H1 (cell line): ENCODE measurements at regions not wholly inside any gene's neighbourhood (a gene's known extent, or its start where the extent isn't known, plus 50 kb on each side); places are given as distances from the start of the nearest gene placed in this dataset.

ENCODE experiments used
- CTCF ChIA-PET: fragments of 300-600 bp; sonication (Branson Sonifier 250); formaldehyde crosslinking; loops from one replicate; lab custom pipeline; 2021; ENCODE audit not compliant: partially characterized antibody; lab: Charles Lee
- POLR2A ChIA-PET: fragments of 300-600 bp; sonication (Branson Sonifier 250); formaldehyde crosslinking; loops from one replicate; lab custom pipeline; 2021; ENCODE audit warnings: inconsistent platforms; ENCODE audit not compliant: partially characterized antibody; lab: Charles Lee
- DNase-seq, 2 experiments: peaks; one replicate each; pipeline versions ENCODE4 v3.0.0 to v3.0.0-alpha.2; 2010 to 2022; ENCODE audit warnings: low spot score in 2 of 2, low read depth in 1 of 2, mixed read lengths in 1 of 2
- FAIRE-seq: peaks from 2 replicates; lab custom pipeline; 2011; peaks lifted over from hg19 to GRCh38; lab: Jason Lieb, UNC
- H2AFZ ChIP-seq: 2 replicates; pipeline ENCODE4 v1.8.1; 2012; ENCODE audit warnings: low read length, inconsistent platforms
- H2AK5ac ChIP-seq: 2 replicates; pipeline ENCODE4 v1.6.1; 2013; ENCODE audit warnings: low read depth, low read length
- H2BK120ac ChIP-seq: replicated peaks from 2 replicates; pipeline ENCODE3; 2013; ENCODE audit warnings: low read depth, low read length, inconsistent platforms
- H2BK12ac ChIP-seq: 2 replicates; pipeline ENCODE4 v1.6.1; 2013; ENCODE audit warnings: low read depth, low read length
- H2BK15ac ChIP-seq: 2 replicates; pipeline ENCODE4 v1.6.1; 2013; ENCODE audit warnings: low read length
- H2BK20ac ChIP-seq: 2 replicates; pipeline ENCODE4 v1.6.1; 2013; ENCODE audit warnings: low read length
- H2BK5ac ChIP-seq: 2 replicates; pipeline ENCODE4 v1.6.1; 2013; ENCODE audit warnings: low read depth, low read length
- H3K14ac ChIP-seq: 2 replicates; pipeline ENCODE4 v1.6.1; 2013; ENCODE audit warnings: inconsistent platforms; ENCODE audit not compliant: insufficient read length
- H3K18ac ChIP-seq: 2 replicates; pipeline ENCODE4 v1.6.1; 2013; ENCODE audit warnings: low read length; ENCODE audit errors: extremely low read depth
- H3K23ac ChIP-seq: 2 replicates; pipeline ENCODE4 v1.6.1; 2013; ENCODE audit warnings: inconsistent platforms; ENCODE audit not compliant: insufficient read length
- H3K23me2 ChIP-seq: 2 replicates; pipeline ENCODE4 v1.6.1; 2013; ENCODE audit warnings: low read depth, low read length
- H3K27ac ChIP-seq: 2 replicates; pipeline ENCODE4 v1.6.1; 2011; ENCODE audit warnings: low read depth, low read length, inconsistent platforms
- H3K27me3 ChIP-seq, 4 experiments: replicated peaks in 1 of 4; 1 replicate in 1 of 4; 2 replicates in 3 of 4; pipeline versions ENCODE4 v1.6.1 to v1.8.1; 2011 to 2013; ENCODE audit warnings: low read length in 3 of 4, mild to moderate bottlenecking in 3 of 4, inconsistent platforms in 2 of 4, mixed read lengths in 2 of 4, moderate library complexity in 1 of 4; ENCODE audit not compliant: control insufficient read depth in 3 of 4, insufficient read depth in 3 of 4; ENCODE audit errors: extremely low read depth in 1 of 4
- H3K36me3 ChIP-seq, 4 experiments: 2 replicates each; pipeline versions ENCODE4 v1.6.1 to v1.8.1; 2011 to 2013; ENCODE audit warnings: mild to moderate bottlenecking in 4 of 4, low read length in 3 of 4, moderate library complexity in 2 of 4, control low read depth in 1 of 4, inconsistent platforms in 1 of 4; ENCODE audit not compliant: insufficient read depth in 4 of 4, control insufficient read depth in 2 of 4
- H3K4ac ChIP-seq: replicated peaks from 2 replicates; pipeline ENCODE3; 2013; ENCODE audit warnings: low read length, low read depth, mixed read lengths, inconsistent platforms; ENCODE audit not compliant: insufficient read length
- H3K4me1 ChIP-seq, 4 experiments: replicated peaks in 1 of 4; 1 replicate in 1 of 4; 2 replicates in 3 of 4; pipeline versions ENCODE4 v1.6.1 to v1.8.1; 2011 to 2013; ENCODE audit warnings: low read length in 3 of 4, inconsistent platforms in 2 of 4, mixed read lengths in 1 of 4; ENCODE audit not compliant: insufficient read depth in 4 of 4, control insufficient read depth in 3 of 4
- H3K4me2 ChIP-seq, 2 experiments: 2 replicates each; pipeline versions ENCODE4 v1.6.1 to v1.8.1; 2011 to 2013; ENCODE audit warnings: low read depth in 2 of 2, low read length in 2 of 2, control low read depth in 1 of 2, inconsistent platforms in 1 of 2, mild to moderate bottlenecking in 1 of 2; ENCODE audit not compliant: insufficient read depth in 1 of 2
- H3K4me3 ChIP-seq, 4 experiments: fragments of 200-600, 300-600 bp in 1 of 4; sonication (generic), shearing (Covaris generic), sonication (Bioruptor Twin) in 1 of 4; 2 replicates each; pipeline versions ENCODE4 v1.5.1 to v1.8.1; 2011 to 2016; ENCODE audit warnings: low read length in 4 of 4, low read depth in 3 of 4, control low read depth in 2 of 4, inconsistent platforms in 2 of 4, mild to moderate bottlenecking in 2 of 4, mixed read lengths in 1 of 4, moderate library complexity in 1 of 4; ENCODE audit not compliant: insufficient read depth in 2 of 4; ENCODE audit errors: extremely low read depth in 1 of 4
- H3K56ac ChIP-seq: replicated peaks from 2 replicates; pipeline ENCODE3; 2013; ENCODE audit warnings: low read depth, mild to moderate bottlenecking, mixed read lengths, low read length, inconsistent platforms; ENCODE audit not compliant: insufficient read length
- H3K79me1 ChIP-seq: 2 replicates; pipeline ENCODE4 v1.6.1; 2013; ENCODE audit warnings: low read depth, low read length, control low read depth
- H3K79me2 ChIP-seq, 2 experiments: 2 replicates each; pipeline versions ENCODE4 v1.6.1 to v1.8.1; 2012 to 2013; ENCODE audit warnings: low read length in 2 of 2, mild to moderate bottlenecking in 2 of 2, inconsistent platforms in 1 of 2; ENCODE audit not compliant: insufficient read depth in 2 of 2, control insufficient read depth in 1 of 2
- H3K9ac ChIP-seq, 4 experiments: replicated peaks in 1 of 4; 1 replicate in 1 of 4; 2 replicates in 3 of 4; pipeline versions ENCODE4 v1.6.1 to v1.8.1; 2011 to 2013; ENCODE audit warnings: low read depth in 3 of 4, low read length in 3 of 4, control low read depth in 2 of 4, mild to moderate bottlenecking in 2 of 4, moderate library complexity in 2 of 4, inconsistent platforms in 1 of 4; ENCODE audit errors: extremely low read depth in 1 of 4
- H3K9me3 ChIP-seq, 2 experiments: 2 replicates each; pipeline versions ENCODE4 v1.6.1 to v1.8.1; 2012 to 2013; ENCODE audit warnings: mild to moderate bottlenecking in 2 of 2, moderate library complexity in 2 of 2, control low read depth in 1 of 2, inconsistent platforms in 1 of 2, low read depth in 1 of 2, low read length in 1 of 2, mixed read lengths in 1 of 2; ENCODE audit not compliant: insufficient read depth in 2 of 2
- H4K20me1 ChIP-seq, 2 experiments: replicated peaks in 1 of 2; 2 replicates each; pipeline versions ENCODE3 to v1.8.1; 2011 to 2013; ENCODE audit warnings: inconsistent platforms in 2 of 2, low read length in 2 of 2, mild to moderate bottlenecking in 1 of 2; ENCODE audit not compliant: insufficient read depth in 2 of 2, control insufficient read depth in 1 of 2
- H4K5ac ChIP-seq: 2 replicates; pipeline ENCODE4 v1.6.1; 2013; ENCODE audit warnings: low read length, low read depth, mixed read lengths, inconsistent platforms; ENCODE audit not compliant: insufficient read length
- H4K8ac ChIP-seq: 2 replicates; pipeline ENCODE4 v1.8.0; 2013; ENCODE audit warnings: mild to moderate bottlenecking, moderate library complexity, low read length, inconsistent platforms; ENCODE audit not compliant: insufficient read depth; ENCODE audit errors: extremely low read depth
- H4K91ac ChIP-seq: replicated peaks from 2 replicates; pipeline ENCODE3; 2013; ENCODE audit warnings: low read length, mixed read lengths, inconsistent platforms; ENCODE audit not compliant: insufficient read length
- BCL11A ChIP-seq, 2 experiments: IDR thresholded peaks; one replicate each; pipeline ENCODE4 v1.6.1; 2011; ENCODE audit warnings: low read depth in 2 of 2, low read length in 2 of 2, mild to moderate bottlenecking in 2 of 2
- CBX8 ChIP-seq: fragments of 300-800, 300-1000 bp; sonication (generic); IDR thresholded peaks from 2 replicates; pipeline ENCODE4 v1.7.1; 2016; ENCODE audit warnings: low read depth, low read length, borderline replicate concordance
- FOSL1 ChIP-seq: IDR thresholded peaks from 2 replicates; pipeline ENCODE4 v1.6.1; 2011; ENCODE audit warnings: mild to moderate bottlenecking, low read depth, low read length, moderate library complexity; ENCODE audit not compliant: insufficient read depth
- GABPA ChIP-seq: IDR thresholded peaks from 2 replicates; pipeline ENCODE4 v1.6.1; 2011; ENCODE audit warnings: mild to moderate bottlenecking, low read length, moderate library complexity, borderline replicate concordance; ENCODE audit not compliant: insufficient read depth
- JUND ChIP-seq: IDR thresholded peaks from 2 replicates; pipeline ENCODE4 v1.6.1; 2011; ENCODE audit warnings: mild to moderate bottlenecking, improper control_type of control experiment, low read length
- NRF1 ChIP-seq: IDR thresholded peaks from 2 replicates; pipeline ENCODE4 v1.6.1; 2011; ENCODE audit warnings: mild to moderate bottlenecking, low read depth, low read length, improper control_type of control experiment
- PHF8 ChIP-seq: fragments of 200-600 bp; sonication (generic); conservative IDR thresholded peaks from 2 replicates; pipeline ENCODE4 v1.7.1; 2012; ENCODE audit warnings: low read depth, mild to moderate bottlenecking, inconsistent platforms, low read length, moderate library complexity
- RBBP5 ChIP-seq: IDR thresholded peaks from 2 replicates; pipeline ENCODE4 v1.7.1; 2012; ENCODE audit warnings: low read depth, mild to moderate bottlenecking, inconsistent platforms, low read length, moderate library complexity, borderline replicate concordance
- RNF2 ChIP-seq: fragments of 200-900, 300-1000 bp; sonication (generic); IDR thresholded peaks from 2 replicates; pipeline ENCODE4 v1.7.1; 2016; ENCODE audit warnings: borderline replicate concordance, low read depth, mild to moderate bottlenecking, antibody characterized with exemption, low read length; ENCODE audit not compliant: poor library complexity, severe bottlenecking; ENCODE audit errors: missing control alignments
- SIN3A ChIP-seq, 2 experiments: IDR thresholded peaks in 1 of 2; conservative IDR thresholded peaks in 1 of 2; 2 replicates each; pipeline ENCODE4 v1.6.1; 2011 to 2012; ENCODE audit warnings: low read length in 2 of 2, improper control_type of control experiment in 1 of 2, low read depth in 1 of 2, mild to moderate bottlenecking in 1 of 2
- SIX5 ChIP-seq: IDR thresholded peaks from 2 replicates; pipeline ENCODE4 v1.6.1; 2011; ENCODE audit warnings: mild to moderate bottlenecking, low read depth, low read length
- SUZ12 ChIP-seq: fragments of 200-600 bp; sonication (generic); IDR thresholded peaks from 2 replicates; pipeline ENCODE4 v1.6.1; 2012; ENCODE audit warnings: mild to moderate bottlenecking, inconsistent platforms, low read length, moderate library complexity, mixed read lengths
- TAF7 ChIP-seq: optimal IDR thresholded peaks from 2 replicates; pipeline ENCODE3; 2011; ENCODE audit warnings: low read depth, mild to moderate bottlenecking, inconsistent platforms, low read length, moderate library complexity, borderline replicate concordance
- ZNF274 ChIP-seq: IDR thresholded peaks from 2 replicates; pipeline ENCODE4 v1.7.0; 2012; ENCODE audit warnings: low read length, borderline replicate concordance; ENCODE audit errors: extremely low read depth
- WGBS, 2 experiments: shearing (Covaris generic) in 1 of 2; methylation state at CpG; one replicate each; pipeline versions ENCODE4 v1.1.6 to v1.1.7; 2013 to 2015; ENCODE audit warnings: low lambda C conversion rate in 2 of 2, mixed read lengths in 2 of 2, inconsistent platforms in 1 of 2, low coverage in 1 of 2, missing lambda C conversion rate in 1 of 2; ENCODE audit not compliant: insufficient replicate concordance in 2 of 2, insufficient coverage in 1 of 2, insufficient read length in 1 of 2; ENCODE audit errors: extremely low coverage in 1 of 2, missing lambda C conversion rate in 1 of 2; 5-methylcytosine and 5-hydroxymethylcytosine counted together

DNA sequence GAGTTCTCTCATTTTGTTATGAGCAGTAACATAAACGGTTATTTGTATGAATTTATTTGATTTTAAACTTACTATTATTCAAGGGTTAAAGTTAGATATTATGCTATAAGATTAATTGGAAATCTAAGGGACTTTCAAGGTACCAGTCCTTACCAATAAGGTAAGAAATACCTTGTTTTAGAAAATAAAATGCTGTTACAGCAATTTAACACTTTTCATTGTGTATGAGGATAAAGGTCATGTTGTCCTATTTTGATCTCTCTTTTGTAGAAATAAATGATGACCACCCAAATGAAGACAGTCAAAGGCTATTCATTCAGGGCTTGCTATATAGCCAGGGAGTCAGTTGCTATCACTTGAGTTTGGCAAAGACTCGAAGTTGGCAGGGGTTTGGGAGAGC, 1185.9 kb upstream of the GOT2 start:
- no peak for FAIRE-seq
- no peaks in the 10 kb centered on the region for H3K79me2 ChIP-seq
- no peak overlapping the region for H3K14ac ChIP-seq
- no peak overlapping the region for H3K27ac ChIP-seq
- H3K36me3 ChIP-seq, result no peaks in the 10 kb centered on the region
- ChIA-PET POLR2A (no interaction called here), CTCF (interaction anchor here (0.6 kb wide), 1 partner anchor 83 kb away, joined by 3 read pairs; no protein-coding TSS in a partner anchor)
- H3K79me1 ChIP-seq, result no peaks in the 10 kb centered on the region
- H2AFZ ChIP-seq, result no peak overlapping the region
- no peak overlapping the region for H3K18ac ChIP-seq
- H3K4me3 ChIP-seq, result no peak overlapping the region
- no peak overlapping the region for H4K91ac ChIP-seq
- no peak for DNase-seq
- H2BK15ac ChIP-seq, result no peak overlapping the region
- H3K9ac ChIP-seq, result no peak overlapping the region
- no peaks in the 10 kb centered on the region for H3K4me1 ChIP-seq
- H3K23ac ChIP-seq, result no peak overlapping the region
- no peak overlapping the region for H4K5ac ChIP-seq
- no peaks in the 10 kb centered on the region for H3K23me2 ChIP-seq
- H3K4me2 ChIP-seq, result no peak overlapping the region
- 92% methylated on average over 2 of the region's 2 CpGs; no CpG with 5 or more reads in 1 of the 2 experiments for WGBS, 2 experiments
- H4K8ac ChIP-seq, result no peak overlapping the region
- H3K56ac ChIP-seq, result no peak overlapping the region
- H3K9me3 ChIP-seq, result no peaks in the 10 kb centered on the region
- no peak overlapping the region for H2BK12ac ChIP-seq
- H2AK5ac ChIP-seq, result no peak overlapping the region
- no peak overlapping the region for H2BK120ac ChIP-seq
- H3K27me3 ChIP-seq, result no peaks in the 10 kb centered on the region
- H2BK5ac ChIP-seq, result no peak overlapping the region
- no peaks in the 10 kb centered on the region for H4K20me1 ChIP-seq
- no peak overlapping the region for H3K4ac ChIP-seq
- no peak overlapping the region for H2BK20ac ChIP-seq
- TF ChIP-seq GABPA, result no peak
- TF ChIP-seq FOSL1, result no peak
- no peak for TF ChIP-seq SUZ12
- TF ChIP-seq RNF2, result no peak
- TF ChIP-seq TAF7, result no peak
- no peak for TF ChIP-seq NRF1
- no peak for TF ChIP-seq JUND
- no peak for TF ChIP-seq CBX8
- no peak for TF ChIP-seq PHF8
- TF ChIP-seq ZNF274, result no peak
- no peak for TF ChIP-seq RBBP5
- no peak for TF ChIP-seq SIX5
- no peak for TF ChIP-seq SIN3A (conservative IDR thresholded peaks at IDR 0.05 in 1 of 2, IDR thresholded peaks at IDR 0.05 in 1 of 2; ENCODE audit: low read depth in 1 of 2, low read length in 2 of 2)
- TF ChIP-seq BCL11A (IDR thresholded peaks at IDR 0.05; ENCODE audit: low read depth in 2 of 2, low read length in 2 of 2), result no peak
